Progenitor cell of endocrine pancreas (in vitro differentiated cells): ENCODE measurements at regions not wholly inside any gene's neighbourhood (a gene's known extent, or its start where the extent isn't known, plus 50 kb on each side); places are given as distances from the start of the nearest gene placed in this dataset.

Experiments used
- DNase-seq: peaks from one replicate; pipeline ENCODE4 v3.0.0; 2021; ENCODE audit warnings: low spot score; ENCODE audit not compliant: unreplicated experiment
- H3K27ac Mint-ChIP-seq: 2 replicates; pipeline ENCODE4 v1.8.0; 2021; ENCODE audit warnings: mild to moderate bottlenecking, moderate library complexity, mixed read lengths
- H3K27me3 Mint-ChIP-seq: 2 replicates; pipeline ENCODE4 v1.8.0; 2021; ENCODE audit warnings: mixed read lengths
- H3K36me3 Mint-ChIP-seq: 2 replicates; pipeline ENCODE4 v1.8.0; 2022; ENCODE audit warnings: mixed read lengths; ENCODE audit not compliant: insufficient read depth
- H3K4me1 Mint-ChIP-seq: 2 replicates; pipeline ENCODE4 v1.8.0; 2021; ENCODE audit warnings: low read depth, mixed read lengths
- H3K4me3 Mint-ChIP-seq: 2 replicates; pipeline ENCODE4 v1.8.0; 2021; ENCODE audit warnings: low read depth, mild to moderate bottlenecking, moderate library complexity, mixed read lengths
- H3K9me3 Mint-ChIP-seq: 2 replicates; pipeline ENCODE4 v1.8.0; 2021; ENCODE audit warnings: low read depth, mixed read lengths
- CTCF ChIP-seq: fragments of 200-600 bp; sonication (generic); IDR thresholded peaks from one replicate; pipeline ENCODE4 v1.5.0; 2021; ENCODE audit warnings: antibody characterized with exemption, mild to moderate bottlenecking; ENCODE audit not compliant: unreplicated experiment

GRCh38 chr4:132709056-132709455 lies 440.0 kb upstream of the PCDH10 start:
- Mint-ChIP-seq H3K27ac (no peak overlapping the region), H3K4me1 (peaks cover 7% of the 10 kb centered on the region), H3K4me3 (no peak overlapping the region), H3K27me3 (no peaks in the 10 kb centered on the region), H3K9me3 (no peaks in the 10 kb centered on the region), H3K36me3 (no peaks in the 10 kb centered on the region)
- no peak for DNase-seq
- no peak for TF ChIP-seq CTCF

- H3K27me3 Mint-ChIP-seq, result no peaks in the 10 kb centered on the region
- H3K36me3 Mint-ChIP-seq, result no peaks in the 10 kb centered on the region
- no peak overlapping the region for H3K27ac Mint-ChIP-seq
- no peak for DNase-seq
- H3K4me3 Mint-ChIP-seq, result no peak overlapping the region
- peaks cover 7% of the 10 kb centered on the region for H3K4me1 Mint-ChIP-seq
- no peaks in the 10 kb centered on the region for H3K9me3 Mint-ChIP-seq
- no peak for TF ChIP-seq CTCF
These were observed 438.1 kb upstream of the PCDH10 start for GRCh38 chr4:132710971-132711370.

GRCh38 chr4:132737344-132737743 lies 411.8 kb upstream of the PCDH10 start:
- Mint-ChIP-seq H3K36me3 (no peaks in the 10 kb centered on the region), H3K4me3 (no peak overlapping the region), H3K27ac (no peak overlapping the region), H3K27me3 (no peaks in the 10 kb centered on the region), H3K4me1 (peaks cover 7% of the 10 kb centered on the region), H3K9me3 (no peaks in the 10 kb centered on the region)
- no peak for DNase-seq
- peak; percentile 35 for TF ChIP-seq CTCF

- no peaks in the 10 kb centered on the region for H3K27me3 Mint-ChIP-seq
- no peak overlapping the region for H3K4me3 Mint-ChIP-seq
- TF ChIP-seq CTCF, result no peak
- no peak overlapping the region for H3K27ac Mint-ChIP-seq
- no peaks in the 10 kb centered on the region for H3K4me1 Mint-ChIP-seq
- no peak for DNase-seq
- H3K9me3 Mint-ChIP-seq, result no peaks in the 10 kb centered on the region
- H3K36me3 Mint-ChIP-seq, result no peaks in the 10 kb centered on the region
These were observed 389.8 kb upstream of the PCDH10 start for GRCh38 chr4:132759199-132759780.

- H3K27me3 Mint-ChIP-seq, result no peaks in the 10 kb centered on the region
- no peak overlapping the region for H3K4me3 Mint-ChIP-seq
- H3K27ac Mint-ChIP-seq, result peak overlapping the region; percentile 30
- no peak for TF ChIP-seq CTCF
- no peaks in the 10 kb centered on the region for H3K36me3 Mint-ChIP-seq
- DNase-seq, result no peak
- no peaks in the 10 kb centered on the region for H3K9me3 Mint-ChIP-seq
- H3K4me1 Mint-ChIP-seq, result no peaks in the 10 kb centered on the region
These were observed 385.6 kb upstream of the PCDH10 start for GRCh38 chr4:132763465-132763864.
